ENCODE measurements at regions not wholly inside any gene's neighbourhood (a gene's known extent, or its start where the extent isn't known, plus 50 kb on each side); places are given as distances from the start of the nearest gene placed in this dataset.

DNA sequence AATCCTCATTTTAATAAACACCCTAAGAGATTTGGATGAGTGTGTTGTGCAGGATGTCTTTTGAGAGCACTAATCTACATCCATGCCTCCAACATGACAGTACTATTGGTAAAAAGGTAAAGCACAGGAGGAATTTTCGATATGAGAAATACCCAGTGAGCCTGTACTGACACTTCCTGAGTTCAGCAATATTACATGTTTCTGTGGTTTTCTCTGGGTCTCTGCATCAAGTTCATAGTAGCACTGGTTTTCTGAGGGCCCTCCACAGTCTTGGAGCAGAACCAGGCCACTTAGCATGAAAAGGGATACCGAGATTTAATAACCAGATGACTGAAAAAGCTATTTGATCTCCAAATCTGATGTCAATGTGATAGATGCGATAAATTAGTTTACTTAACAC is 524.1 kb downstream of the TMEM38B start:
- no peak for TF ChIP-seq POLR2A (IDR thresholded peaks at IDR 0.05)
- TF ChIP-seq, protein P1, sequence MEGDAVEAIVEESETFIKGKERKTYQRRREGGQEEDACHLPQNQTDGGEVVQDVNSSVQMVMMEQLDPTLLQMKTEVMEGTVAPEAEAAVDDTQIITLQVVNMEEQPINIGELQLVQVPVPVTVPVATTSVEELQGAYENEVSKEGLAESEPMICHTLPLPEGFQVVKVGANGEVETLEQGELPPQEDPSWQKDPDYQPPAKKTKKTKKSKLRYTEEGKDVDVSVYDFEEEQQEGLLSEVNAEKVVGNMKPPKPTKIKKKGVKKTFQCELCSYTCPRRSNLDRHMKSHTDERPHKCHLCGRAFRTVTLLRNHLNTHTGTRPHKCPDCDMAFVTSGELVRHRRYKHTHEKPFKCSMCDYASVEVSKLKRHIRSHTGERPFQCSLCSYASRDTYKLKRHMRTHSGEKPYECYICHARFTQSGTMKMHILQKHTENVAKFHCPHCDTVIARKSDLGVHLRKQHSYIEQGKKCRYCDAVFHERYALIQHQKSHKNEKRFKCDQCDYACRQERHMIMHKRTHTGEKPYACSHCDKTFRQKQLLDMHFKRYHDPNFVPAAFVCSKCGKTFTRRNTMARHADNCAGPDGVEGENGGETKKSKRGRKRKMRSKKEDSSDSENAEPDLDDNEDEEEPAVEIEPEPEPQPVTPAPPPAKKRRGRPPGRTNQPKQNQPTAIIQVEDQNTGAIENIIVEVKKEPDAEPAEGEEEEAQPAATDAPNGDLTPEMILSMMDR (IDR thresholded peaks at IDR 0.05) = no peak

All from uterus (tissue), 2 donors.